Astrocyte of the spinal cord (primary cell): ENCODE measurements at regions not wholly inside any gene's neighbourhood (a gene's known extent, or its start where the extent isn't known, plus 50 kb on each side); places are given as distances from the start of the nearest gene placed in this dataset.

ENCODE experiments used
- DNase-seq: peaks from one replicate; pipeline ENCODE4 v3.0.0; 2011; ENCODE audit warnings: low read depth, low spot score
- H3K4me3 ChIP-seq: 2 replicates; pipeline ENCODE4 v1.5.1; 2011; ENCODE audit warnings: low read depth, mild to moderate bottlenecking, low read length, moderate library complexity
- CTCF ChIP-seq: IDR thresholded peaks from 2 replicates; pipeline ENCODE4 v1.5.1; 2012; ENCODE audit warnings: low read depth, mild to moderate bottlenecking, low read length, inconsistent platforms
- in situ Hi-C: cut with HindIII; loops from 2 replicates; pipeline ENCODE4 v1.10.0; 2017; ENCODE audit warnings: low sequenced_read_pairs

GRCh38 chr9:108696156-108696555, 159.6 kb downstream of the ACTL7B start:
- H3K4me3 ChIP-seq, result no peak overlapping the region
- TF ChIP-seq CTCF, result no peak
- in situ Hi-C loops, result no loop called here
- DNase-seq, result no peak

GRCh38 chr9:108694170-108694569, 161.6 kb downstream of the ACTL7B start:
- no peak overlapping the region for H3K4me3 ChIP-seq
- no peak for TF ChIP-seq CTCF
- in situ Hi-C loops, result no loop called here
- no peak for DNase-seq

GRCh38 chr9:108691614-108692013, 164.2 kb downstream of the ACTL7B start:
- TF ChIP-seq CTCF, result no peak
- H3K4me3 ChIP-seq, result no peak overlapping the region
- in situ Hi-C loops, result no loop called here
- no peak for DNase-seq

GRCh38 chr9:108688676-108689075, 167.1 kb downstream of the ACTL7B start:
- in situ Hi-C loops, result no loop called here
- no peak for TF ChIP-seq CTCF
- no peak overlapping the region for H3K4me3 ChIP-seq
- DNase-seq, result no peak

GRCh38 chr9:108688051-108688450, 167.7 kb downstream of the ACTL7B start:
- no peak overlapping the region for H3K4me3 ChIP-seq
- in situ Hi-C loops, result no loop called here
- no peak for TF ChIP-seq CTCF
- no peak for DNase-seq

GRCh38 chr9:108687006-108687987, 168.5 kb downstream of the ACTL7B start:
- in situ Hi-C loops, result no loop called here
- H3K4me3 ChIP-seq, result no peak overlapping the region
- DNase-seq, result peak; percentile 29
- no peak for TF ChIP-seq CTCF
